ENCODE measurements at regions not wholly inside any gene's neighbourhood (a gene's known extent, or its start where the extent isn't known, plus 50 kb on each side); places are given as distances from the start of the nearest gene placed in this dataset.

DNA sequence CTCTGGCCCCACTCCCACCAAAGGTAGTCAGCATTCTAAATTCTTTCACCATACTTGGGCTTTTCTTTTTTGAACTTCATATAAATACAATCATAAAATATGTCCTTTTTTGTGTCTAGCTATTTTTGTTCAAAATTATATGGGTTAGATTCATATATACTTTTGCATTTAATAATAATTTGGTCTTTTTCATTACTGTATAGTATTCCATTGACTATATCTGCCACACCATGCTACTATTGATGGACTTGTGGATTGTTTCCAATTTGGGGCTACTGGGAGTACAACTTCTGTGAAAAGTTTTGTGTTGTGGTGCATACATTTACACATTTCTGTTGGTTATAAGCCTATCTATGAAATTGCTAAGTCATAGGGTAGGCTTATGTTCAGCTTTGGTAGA, 85.7 kb downstream of the GLUL start:
- TF ChIP-seq, protein P1, sequence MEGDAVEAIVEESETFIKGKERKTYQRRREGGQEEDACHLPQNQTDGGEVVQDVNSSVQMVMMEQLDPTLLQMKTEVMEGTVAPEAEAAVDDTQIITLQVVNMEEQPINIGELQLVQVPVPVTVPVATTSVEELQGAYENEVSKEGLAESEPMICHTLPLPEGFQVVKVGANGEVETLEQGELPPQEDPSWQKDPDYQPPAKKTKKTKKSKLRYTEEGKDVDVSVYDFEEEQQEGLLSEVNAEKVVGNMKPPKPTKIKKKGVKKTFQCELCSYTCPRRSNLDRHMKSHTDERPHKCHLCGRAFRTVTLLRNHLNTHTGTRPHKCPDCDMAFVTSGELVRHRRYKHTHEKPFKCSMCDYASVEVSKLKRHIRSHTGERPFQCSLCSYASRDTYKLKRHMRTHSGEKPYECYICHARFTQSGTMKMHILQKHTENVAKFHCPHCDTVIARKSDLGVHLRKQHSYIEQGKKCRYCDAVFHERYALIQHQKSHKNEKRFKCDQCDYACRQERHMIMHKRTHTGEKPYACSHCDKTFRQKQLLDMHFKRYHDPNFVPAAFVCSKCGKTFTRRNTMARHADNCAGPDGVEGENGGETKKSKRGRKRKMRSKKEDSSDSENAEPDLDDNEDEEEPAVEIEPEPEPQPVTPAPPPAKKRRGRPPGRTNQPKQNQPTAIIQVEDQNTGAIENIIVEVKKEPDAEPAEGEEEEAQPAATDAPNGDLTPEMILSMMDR (IDR thresholded peaks at IDR 0.05), result no peak
- TF ChIP-seq POLR2A (IDR thresholded peaks at IDR 0.05), result no peak
- no peak for TF ChIP-seq POLR2AphosphoS5 (IDR thresholded peaks at IDR 0.05)
- no peak for TF ChIP-seq EP300 (IDR thresholded peaks at IDR 0.05)
- Histone ChIP-seq H3K4me1 (peaks cover 13 to 33% (median 14%) of the 10 kb centered on the region in 3 donors), H3K36me3 (no peaks in the 10 kb centered on the region), H3K9me3 (no peaks in the 10 kb centered on the region), H3K4me3 (no peak overlapping the region), H3K27me3 (no peaks in the 10 kb centered on the region), H3K27ac (no peak overlapping the region)
- ATAC-seq, result no peak

DNA sequence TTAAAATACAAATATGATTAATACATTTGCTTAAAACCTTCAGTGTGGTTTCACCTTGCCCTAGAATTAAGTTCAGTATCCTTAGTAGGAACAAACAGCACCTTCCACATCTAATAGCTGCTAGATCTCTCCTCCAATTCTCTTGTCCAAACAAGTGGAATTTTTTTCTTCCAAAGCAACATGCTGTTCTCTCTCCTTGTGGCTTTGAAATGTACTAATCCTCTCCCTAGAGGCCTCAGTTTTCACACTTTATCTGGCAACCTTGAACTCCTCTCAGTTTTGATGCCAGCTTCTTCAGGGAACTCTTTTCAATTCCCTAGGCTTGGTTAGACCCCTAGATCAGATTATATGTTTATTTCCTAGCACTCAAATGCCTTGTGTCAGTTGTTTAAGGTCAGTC, 87.0 kb downstream of the GLUL start:
- Histone ChIP-seq H3K36me3 (no peaks in the 10 kb centered on the region), H3K4me3 (no peak overlapping the region), H3K27ac (peak overlapping the region; percentile 68 to 98 (median 79)), H3K9me3 (no peaks in the 10 kb centered on the region), H3K4me1 (peaks cover 14 to 33% (median 17%) of the 10 kb centered on the region in 3 donors), H3K27me3 (no peaks in the 10 kb centered on the region)
- ATAC-seq, result peak; percentile 63
- TF ChIP-seq EP300 (IDR thresholded peaks at IDR 0.05) (no peak), POLR2A (IDR thresholded peaks at IDR 0.05) (no peak), POLR2AphosphoS5 (IDR thresholded peaks at IDR 0.05) (peak; percentile 45)
- TF ChIP-seq, protein P1 (IDR thresholded peaks at IDR 0.05), result peak in 1 of 4 experiments; percentile 15

DNA sequence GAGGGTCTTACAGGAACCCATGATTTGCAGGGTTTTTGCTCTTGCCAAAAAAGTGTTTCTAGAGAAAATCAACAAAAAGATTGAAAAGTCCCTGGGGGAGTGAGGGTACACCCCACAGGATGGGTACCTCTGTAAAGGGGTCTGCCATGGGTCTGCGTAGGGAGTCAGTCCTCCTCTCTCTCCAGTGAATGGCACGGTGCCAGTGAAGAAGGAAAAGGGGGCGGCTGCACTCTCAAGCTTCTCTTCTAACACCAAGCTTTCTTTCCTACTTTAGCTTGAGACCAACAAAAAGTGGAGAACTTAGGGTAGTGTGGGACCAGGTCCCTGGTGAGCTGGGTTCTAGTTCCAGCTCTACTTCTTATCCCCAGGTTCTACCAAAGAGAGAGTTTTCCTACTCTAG, 87.4 kb downstream of the GLUL start:
- Histone ChIP-seq H3K4me3 (no peak overlapping the region), H3K4me1 (peaks cover 14 to 33% (median 17%) of the 10 kb centered on the region in 3 donors), H3K27me3 (no peaks in the 10 kb centered on the region), H3K27ac (peak overlapping the region; percentile 68 to 98 (median 79)), H3K9me3 (no peaks in the 10 kb centered on the region), H3K36me3 (no peaks in the 10 kb centered on the region)
- 50 to 63% methylated on average over 2 of the region's 3 CpGs for WGBS, 2 donors (ENCODE audit: low coverage in 1 of 2)
- no peak for TF ChIP-seq POLR2AphosphoS5 (IDR thresholded peaks at IDR 0.05)
- no peak for TF ChIP-seq POLR2A (IDR thresholded peaks at IDR 0.05)
- no peak for TF ChIP-seq EP300 (IDR thresholded peaks at IDR 0.05)
- TF ChIP-seq, protein P1 (IDR thresholded peaks at IDR 0.05), result no peak
- no peak for ATAC-seq

DNA sequence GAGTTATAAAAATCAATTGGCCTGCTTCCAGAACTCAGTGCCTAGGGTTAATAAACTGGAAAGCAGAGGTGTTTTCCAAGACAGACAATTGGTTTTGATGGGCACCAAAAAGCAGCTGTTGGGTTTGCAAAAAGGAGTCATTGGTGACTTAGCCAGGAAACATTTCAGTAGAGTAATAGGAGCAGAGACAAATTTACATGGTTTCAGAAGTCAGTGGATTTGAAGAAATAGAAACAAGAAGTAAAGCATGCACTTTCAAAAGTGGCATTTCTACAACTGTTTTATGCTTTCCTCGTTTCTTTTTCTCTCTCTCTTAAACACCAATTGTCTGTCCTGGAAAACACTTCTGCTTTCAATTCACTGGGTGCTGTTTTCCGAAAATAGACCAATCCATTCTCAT, 87.8 kb downstream of the GLUL start:
- 45 to 50% methylated on average over 2 of the region's 2 CpGs for WGBS, 2 donors (ENCODE audit: low coverage in 1 of 2)
- TF ChIP-seq EP300 (IDR thresholded peaks at IDR 0.05) (no peak), POLR2A (IDR thresholded peaks at IDR 0.05) (no peak), POLR2AphosphoS5 (IDR thresholded peaks at IDR 0.05) (no peak)
- H3K27ac ChIP-seq, result peak overlapping the region; percentile 68 to 98 (median 79)
- H3K4me3 ChIP-seq, result no peak overlapping the region
- H3K4me1 ChIP-seq, result peaks cover 14 to 33% (median 17%) of the 10 kb centered on the region in 3 donors
- no peak for ATAC-seq
- H3K27me3 ChIP-seq, result no peaks in the 10 kb centered on the region
- H3K9me3 ChIP-seq, result no peaks in the 10 kb centered on the region
- no peaks in the 10 kb centered on the region for H3K36me3 ChIP-seq

DNA sequence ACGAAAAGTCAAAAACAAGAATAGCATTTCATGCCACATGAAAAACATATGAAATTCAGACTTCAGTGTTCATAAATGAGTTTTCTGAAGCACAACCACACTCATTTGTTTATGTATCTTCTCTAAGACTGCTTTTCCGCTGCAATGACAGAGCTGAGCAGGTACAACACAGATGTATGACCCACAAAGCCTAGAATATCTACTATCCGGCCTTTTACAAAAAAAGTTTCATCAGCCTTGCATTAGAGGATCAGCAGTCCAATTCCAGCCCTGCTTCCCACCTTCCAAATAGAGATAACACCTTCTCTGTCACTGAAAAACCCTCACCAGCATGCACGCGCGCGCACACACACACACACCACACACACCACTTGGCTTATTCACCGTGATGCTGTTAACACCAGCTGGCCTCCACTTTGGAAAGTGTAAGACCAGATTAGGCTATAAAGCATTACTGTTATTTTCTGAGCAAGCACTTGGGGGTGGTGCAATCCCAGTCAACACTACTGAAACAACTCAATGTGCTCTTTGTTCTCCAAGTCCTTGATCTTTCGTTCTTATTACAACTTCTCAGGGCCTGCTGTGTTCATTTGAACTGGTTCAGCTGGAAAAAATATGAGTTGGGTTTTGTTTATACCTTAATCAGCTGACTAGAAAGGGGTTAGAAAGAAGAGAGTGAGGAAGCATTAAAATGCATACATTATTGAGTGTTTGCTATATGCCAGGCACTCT, 90.0 kb downstream of the GLUL start:
- H3K27me3 ChIP-seq, result no peaks in the 10 kb centered on the region
- TF ChIP-seq, protein P1 (IDR thresholded peaks at IDR 0.05), result peak in 1 of 4 experiments; percentile 29
- no peak for TF ChIP-seq POLR2A (IDR thresholded peaks at IDR 0.05)
- ATAC-seq, result peak; percentile 25
- H3K4me1 ChIP-seq, result peaks cover 14 to 46% (median 17%) of the 10 kb centered on the region in 3 donors
- H3K4me3 ChIP-seq, result no peak overlapping the region
- 79 to 86% methylated on average over 9 of the region's 9 CpGs for WGBS, 2 donors (ENCODE audit: low coverage in 1 of 2)
- no peaks in the 10 kb centered on the region for H3K9me3 ChIP-seq
- no peaks in the 10 kb centered on the region for H3K36me3 ChIP-seq
- H3K27ac ChIP-seq, result peak overlapping the region in 1 of 4 donors; percentile 50
